ENCODE measurements at regions not wholly inside any gene's neighbourhood (a gene's known extent, or its start where the extent isn't known, plus 50 kb on each side); places are given as distances from the start of the nearest gene placed in this dataset.

DNA sequence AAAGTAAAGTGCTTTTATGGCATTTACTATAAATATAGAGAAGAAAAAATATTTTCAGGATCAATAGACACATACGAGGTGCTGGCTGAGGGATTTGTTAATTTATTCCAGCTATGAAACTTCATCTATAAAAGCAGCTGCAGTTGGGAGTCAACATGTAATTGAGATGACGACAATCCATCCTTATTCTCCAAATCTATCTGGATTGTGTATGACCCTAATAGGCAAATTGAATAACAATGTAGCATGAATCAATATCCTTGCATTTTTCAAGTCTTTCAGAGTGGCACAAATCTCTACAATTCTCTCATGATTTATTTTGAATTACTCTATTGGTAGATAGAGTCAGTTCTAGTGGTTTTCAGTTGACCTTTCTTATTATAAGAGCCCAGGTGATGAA is 1296.5 kb upstream of the SPRY2 start:
- Histone ChIP-seq H3K36me3 (no peaks in the 10 kb centered on the region), H3K9ac (ENCODE audit: low read depth in 2 of 2, low read length in 2 of 2) (no peak overlapping the region), H3K27me3 (no peaks in the 10 kb centered on the region), H3K4me3 (no peak overlapping the region), H3K27ac (no peak overlapping the region), H3K9me3 (no peaks in the 10 kb centered on the region), H3K4me1 (no peaks in the 10 kb centered on the region)
- intact Hi-C loops (cut with DNase I) = no loop called here
- no peak for DNase-seq
- TF ChIP-seq, protein P1, sequence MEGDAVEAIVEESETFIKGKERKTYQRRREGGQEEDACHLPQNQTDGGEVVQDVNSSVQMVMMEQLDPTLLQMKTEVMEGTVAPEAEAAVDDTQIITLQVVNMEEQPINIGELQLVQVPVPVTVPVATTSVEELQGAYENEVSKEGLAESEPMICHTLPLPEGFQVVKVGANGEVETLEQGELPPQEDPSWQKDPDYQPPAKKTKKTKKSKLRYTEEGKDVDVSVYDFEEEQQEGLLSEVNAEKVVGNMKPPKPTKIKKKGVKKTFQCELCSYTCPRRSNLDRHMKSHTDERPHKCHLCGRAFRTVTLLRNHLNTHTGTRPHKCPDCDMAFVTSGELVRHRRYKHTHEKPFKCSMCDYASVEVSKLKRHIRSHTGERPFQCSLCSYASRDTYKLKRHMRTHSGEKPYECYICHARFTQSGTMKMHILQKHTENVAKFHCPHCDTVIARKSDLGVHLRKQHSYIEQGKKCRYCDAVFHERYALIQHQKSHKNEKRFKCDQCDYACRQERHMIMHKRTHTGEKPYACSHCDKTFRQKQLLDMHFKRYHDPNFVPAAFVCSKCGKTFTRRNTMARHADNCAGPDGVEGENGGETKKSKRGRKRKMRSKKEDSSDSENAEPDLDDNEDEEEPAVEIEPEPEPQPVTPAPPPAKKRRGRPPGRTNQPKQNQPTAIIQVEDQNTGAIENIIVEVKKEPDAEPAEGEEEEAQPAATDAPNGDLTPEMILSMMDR (IDR thresholded peaks at IDR 0.05) = no peak

DNA sequence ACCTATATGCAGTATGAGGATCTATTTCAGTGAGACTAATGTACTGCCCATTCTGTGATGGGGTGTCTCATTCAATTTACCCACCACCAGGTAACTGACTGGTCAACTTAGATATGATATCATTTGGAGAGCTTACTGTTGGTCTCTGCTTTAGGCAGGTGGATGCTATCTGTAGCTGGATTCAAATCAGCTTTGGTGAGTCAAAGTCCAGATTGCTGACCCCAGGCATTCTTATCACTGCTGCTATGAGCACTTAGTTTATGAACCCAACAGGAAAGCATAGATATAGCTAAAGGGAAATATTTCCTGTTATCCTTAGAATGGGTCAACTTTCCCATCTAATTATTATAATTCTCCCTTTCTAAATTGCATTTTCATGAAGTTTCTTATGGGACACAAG is 1295.2 kb upstream of the SPRY2 start:
- TF ChIP-seq, protein P1 (IDR thresholded peaks at IDR 0.05) = no peak
- no peak for DNase-seq
- no peaks in the 10 kb centered on the region for H3K4me1 ChIP-seq
- no peak overlapping the region for H3K9ac ChIP-seq (ENCODE audit: low read depth in 2 of 2, low read length in 2 of 2)
- H3K27ac ChIP-seq = no peak overlapping the region
- no peaks in the 10 kb centered on the region for H3K27me3 ChIP-seq
- intact Hi-C loops (cut with DNase I) = no loop called here
- no peak overlapping the region for H3K4me3 ChIP-seq
- no peaks in the 10 kb centered on the region for H3K9me3 ChIP-seq
- no peaks in the 10 kb centered on the region for H3K36me3 ChIP-seq

DNA sequence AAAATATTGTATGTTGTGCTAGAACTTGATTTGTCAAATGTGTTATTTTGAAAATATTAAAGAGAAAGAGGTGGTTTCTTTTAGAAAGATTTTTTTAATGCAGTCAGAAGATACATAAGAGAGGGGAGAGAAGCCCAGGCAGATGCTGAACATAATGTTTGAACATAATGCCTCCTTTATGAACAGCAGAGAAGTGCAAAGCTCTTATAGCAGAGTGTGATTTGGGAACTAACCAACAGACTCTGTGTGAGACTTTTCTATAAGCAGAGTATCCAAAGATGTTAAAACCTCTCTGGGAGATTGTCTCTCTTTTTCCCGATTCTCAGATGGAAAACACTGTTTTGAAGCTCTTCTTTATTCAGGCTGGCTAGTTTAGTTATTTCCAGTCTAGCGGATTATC is 1274.1 kb upstream of the SPRY2 start:
- TF ChIP-seq, protein P1 (IDR thresholded peaks at IDR 0.05) = no peak
- DNase-seq = no peak
- Histone ChIP-seq H3K9me3 (no peaks in the 10 kb centered on the region), H3K9ac (ENCODE audit: low read depth in 2 of 2, low read length in 2 of 2) (no peak overlapping the region), H3K36me3 (no peaks in the 10 kb centered on the region), H3K27ac (no peak overlapping the region), H3K27me3 (no peaks in the 10 kb centered on the region), H3K4me1 (no peaks in the 10 kb centered on the region), H3K4me3 (no peak overlapping the region)
- intact Hi-C loops (cut with DNase I) = no loop called here

DNA sequence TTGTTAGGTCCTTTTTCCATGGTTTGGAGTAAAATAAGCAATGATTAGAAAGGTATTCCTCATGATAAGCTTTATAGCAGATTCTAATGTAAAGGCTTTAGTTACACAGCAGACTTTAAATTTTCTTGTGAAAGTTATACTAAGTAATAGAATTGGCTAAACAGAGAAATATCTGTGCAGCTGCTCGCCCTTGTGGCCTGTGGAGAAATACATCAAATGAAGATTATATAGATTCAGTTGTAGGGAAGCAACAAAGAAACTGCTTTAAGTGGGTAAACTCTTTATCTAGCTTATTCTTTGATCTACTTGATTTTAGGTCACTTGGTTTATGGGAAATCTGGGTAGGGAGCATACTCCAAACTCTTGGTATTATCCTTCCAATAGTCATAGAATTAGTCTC is 1269.7 kb upstream of the SPRY2 start:
- intact Hi-C loops (cut with DNase I) = no loop called here
- Histone ChIP-seq H3K9me3 (no peaks in the 10 kb centered on the region), H3K9ac (ENCODE audit: low read depth in 2 of 2, low read length in 2 of 2) (no peak overlapping the region), H3K36me3 (no peaks in the 10 kb centered on the region), H3K27ac (no peak overlapping the region), H3K27me3 (no peaks in the 10 kb centered on the region), H3K4me3 (no peak overlapping the region), H3K4me1 (no peaks in the 10 kb centered on the region)
- DNase-seq = no peak
- TF ChIP-seq, protein P1 (IDR thresholded peaks at IDR 0.05) = no peak

DNA sequence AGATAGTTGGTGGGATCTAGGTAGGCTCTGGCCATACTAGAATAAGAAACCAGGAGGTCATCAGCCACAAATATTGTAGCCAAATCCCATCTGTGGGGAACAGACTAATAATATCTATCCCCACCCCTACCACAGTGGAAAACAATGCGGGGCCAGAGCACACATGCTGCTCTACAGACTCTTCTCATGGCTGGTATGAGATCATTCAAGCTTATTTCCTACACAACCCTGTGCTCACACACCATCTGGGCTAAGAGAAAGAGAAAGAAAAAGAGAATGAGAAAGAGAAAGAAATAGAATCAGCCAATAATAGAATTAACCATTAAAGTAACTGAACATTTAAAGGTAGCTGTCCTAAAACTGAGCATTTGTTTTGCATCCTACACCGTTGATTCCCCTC is 1268.4 kb upstream of the SPRY2 start:
- no peak overlapping the region for H3K27ac ChIP-seq
- no peaks in the 10 kb centered on the region for H3K27me3 ChIP-seq
- intact Hi-C loops (cut with DNase I) = no loop called here
- no peak overlapping the region for H3K4me3 ChIP-seq
- no peaks in the 10 kb centered on the region for H3K9me3 ChIP-seq
- no peak for DNase-seq
- TF ChIP-seq, protein P1 (IDR thresholded peaks at IDR 0.05) = no peak
- H3K36me3 ChIP-seq = no peaks in the 10 kb centered on the region
- no peak overlapping the region for H3K9ac ChIP-seq (ENCODE audit: low read depth in 2 of 2, low read length in 2 of 2)
- H3K4me1 ChIP-seq = no peaks in the 10 kb centered on the region

DNA sequence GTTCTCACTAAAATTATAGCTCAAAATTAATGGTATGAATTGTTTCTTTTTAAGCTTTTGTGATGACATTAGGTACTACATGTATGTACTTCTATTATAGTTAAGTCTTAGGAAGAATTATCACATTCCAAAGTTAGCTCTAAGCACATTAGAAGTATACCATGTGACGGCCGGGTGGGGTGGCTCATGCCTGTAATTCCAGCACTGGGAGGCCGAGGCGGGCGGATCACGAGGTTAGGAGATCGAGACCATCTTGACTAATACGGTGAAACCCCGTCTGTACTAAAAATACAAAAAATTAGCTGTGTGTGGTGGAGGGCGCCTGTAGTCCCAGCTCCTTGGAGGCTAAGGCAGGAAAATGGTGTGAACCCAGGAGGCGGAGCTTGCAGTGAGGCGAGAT is 1265.1 kb upstream of the SPRY2 start:
- Histone ChIP-seq H3K27me3 (no peaks in the 10 kb centered on the region), H3K9ac (ENCODE audit: low read depth in 2 of 2, low read length in 2 of 2) (no peak overlapping the region), H3K4me1 (no peaks in the 10 kb centered on the region), H3K27ac (no peak overlapping the region), H3K4me3 (no peak overlapping the region), H3K36me3 (no peaks in the 10 kb centered on the region), H3K9me3 (no peaks in the 10 kb centered on the region)
- TF ChIP-seq, protein P1 (IDR thresholded peaks at IDR 0.05) = no peak
- no peak for DNase-seq
- intact Hi-C loops (cut with DNase I) = no loop called here

Data from colonic mucosa (tissue), 4 donors.